GM18499 (cell line): ENCODE measurements at regions not wholly inside any gene's neighbourhood (a gene's known extent, or its start where the extent isn't known, plus 50 kb on each side); places are given as distances from the start of the nearest gene placed in this dataset.
"Not testable (repeated sequence)": the region's sequence is repeated elsewhere in the genome, so short reads cannot be mapped to it uniquely, and the experiment has no call there.

Experiments
- ATAC-seq: cut with Tn5 transposase; IDR thresholded peaks from one replicate; pipeline ENCODE4 v1.9.1; 2021; ENCODE audit warnings: moderate number of reproducible peaks; ENCODE audit not compliant: insufficient read depth, unreplicated experiment

DNA sequence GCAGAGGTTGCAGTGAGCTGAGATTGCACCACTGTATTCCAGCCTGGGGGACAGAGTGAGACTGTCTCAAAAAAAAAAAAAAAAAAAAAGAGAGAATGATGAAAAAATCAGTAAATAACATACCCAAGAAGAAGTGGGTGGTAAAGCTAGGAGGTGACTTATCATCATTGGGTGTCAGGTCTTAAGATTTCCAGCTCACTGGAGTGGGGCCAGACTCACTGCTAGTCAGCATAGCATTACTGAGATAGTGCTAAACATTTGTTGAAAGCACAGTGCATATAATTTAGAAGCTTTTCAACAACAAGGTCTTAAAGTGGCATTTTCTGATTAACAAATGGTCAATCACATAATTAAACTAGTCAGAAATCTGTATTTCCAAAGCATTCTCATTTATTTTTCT, 221.8 kb upstream of the GYPA start:
- ATAC-seq: no peak

GRCh38 chr4:144363890-144364289, 223.4 kb upstream of the GYPA start:
- no peak for ATAC-seq

DNA sequence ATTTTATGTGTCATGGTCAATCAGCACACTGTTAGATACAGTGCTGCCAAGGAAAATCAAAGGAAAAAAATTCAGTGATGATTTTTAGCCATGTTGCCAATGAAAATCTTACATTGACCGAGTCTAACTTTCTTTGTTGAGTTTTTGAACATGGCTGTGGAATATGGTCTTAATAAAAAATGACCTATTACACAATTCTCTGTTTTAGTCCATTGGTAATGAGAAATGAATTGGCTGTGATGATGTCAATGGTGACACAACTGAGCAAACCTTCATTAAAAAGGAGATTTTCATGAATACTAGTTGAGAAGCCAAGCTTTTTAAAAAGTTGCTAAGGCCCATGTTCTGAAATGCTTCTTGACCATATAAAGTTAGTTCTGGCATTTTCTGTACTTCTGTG, 225.9 kb upstream of the GYPA start:
- no peak for ATAC-seq

GRCh38 chr4:144371485-144371884, 231.0 kb upstream of the GYPA start:
- no peak for ATAC-seq

DNA sequence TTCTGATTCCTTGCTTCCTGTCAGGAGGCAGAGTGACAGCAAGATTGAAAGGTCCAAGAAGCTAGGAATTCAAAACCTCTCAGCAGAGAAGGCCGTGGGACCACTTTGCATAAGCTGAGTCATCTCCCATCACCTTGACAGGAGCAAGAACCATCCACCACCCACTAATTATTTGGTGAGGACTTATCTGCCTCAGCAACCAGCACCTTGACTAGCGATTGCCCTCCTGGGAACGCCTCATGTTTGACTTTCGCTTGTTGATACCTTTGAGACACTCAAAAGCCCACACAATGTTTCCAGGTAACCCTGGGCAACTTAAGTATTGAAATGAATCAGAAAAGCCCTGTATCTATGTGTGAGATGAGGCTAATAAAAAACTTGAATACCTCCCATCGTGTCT, 233.5 kb upstream of the GYPA start:
- ATAC-seq: peak; percentile 92

GRCh38 chr4:144376866-144377265, 236.3 kb upstream of the GYPA start:
- ATAC-seq: no peak

DNA sequence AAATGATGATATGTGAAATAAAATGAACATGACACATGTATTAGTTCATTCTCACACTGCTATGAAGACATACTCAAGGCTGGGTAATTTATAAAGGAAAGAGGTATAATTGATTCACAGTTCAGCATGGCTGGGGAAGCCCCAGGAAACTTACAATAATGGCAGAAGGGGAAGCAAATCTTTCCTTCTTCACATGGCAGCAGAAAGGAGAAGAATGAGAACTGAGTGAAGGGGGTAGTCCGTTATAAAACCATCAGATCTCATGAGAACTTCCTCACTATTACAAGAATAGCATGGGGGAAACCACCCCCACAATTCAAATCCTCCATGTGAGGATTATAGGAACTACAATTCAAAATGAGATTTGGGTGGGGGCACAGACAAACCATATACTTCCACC, 243.9 kb upstream of the GYPA start:
- ATAC-seq: no peak

DNA sequence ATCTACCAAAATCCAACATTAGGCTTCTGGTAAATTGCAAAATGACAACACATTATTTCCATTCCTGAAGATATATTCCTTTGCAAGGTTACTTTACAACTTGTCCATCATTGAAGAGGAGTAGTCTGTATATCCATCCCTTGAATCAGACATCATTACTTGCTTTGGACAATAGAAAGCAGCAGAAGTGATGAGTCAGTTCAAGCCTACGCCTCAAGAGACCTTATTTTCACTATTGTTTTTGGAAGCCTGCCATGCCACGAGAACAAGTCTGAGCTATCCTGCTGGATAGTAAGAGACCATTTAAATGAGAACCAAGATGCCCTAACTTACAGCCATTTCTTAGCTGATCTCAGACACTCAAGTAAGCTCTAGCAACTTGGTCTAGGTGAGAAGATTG, 246.0 kb upstream of the HHIP start:
- no peak for ATAC-seq

GRCh38 chr4:144402176-144402575, 243.8 kb upstream of the HHIP start:
- no peak for ATAC-seq

- ATAC-seq: no peak
These were observed 243.0 kb upstream of the HHIP start for GRCh38 chr4:144402999-144403398.

- no peak for ATAC-seq
These were observed 242.1 kb upstream of the HHIP start for GRCh38 chr4:144403893-144404292.

DNA sequence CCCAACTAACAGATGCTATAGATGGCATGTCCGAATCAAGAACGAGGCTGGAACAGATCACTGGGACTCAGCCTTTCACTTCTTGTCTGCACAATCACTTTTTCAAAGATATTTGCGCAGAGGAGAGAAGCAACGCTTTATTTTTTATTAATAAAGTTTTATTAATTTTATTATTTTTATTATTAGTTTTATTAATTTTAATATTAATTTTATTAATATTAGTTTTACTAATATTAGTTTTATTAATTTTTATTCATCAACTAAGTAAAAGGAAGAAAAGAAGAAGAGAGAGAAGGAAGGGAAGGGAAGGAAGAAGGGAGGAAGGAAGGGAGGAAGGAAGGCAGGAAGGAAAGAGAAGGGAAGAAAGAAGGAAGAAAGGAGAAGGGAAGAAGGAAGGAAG, 236.4 kb upstream of the HHIP start:
- no peak for ATAC-seq

- ATAC-seq: no peak
These were observed 235.6 kb upstream of the HHIP start for GRCh38 chr4:144410230-144410783.

DNA sequence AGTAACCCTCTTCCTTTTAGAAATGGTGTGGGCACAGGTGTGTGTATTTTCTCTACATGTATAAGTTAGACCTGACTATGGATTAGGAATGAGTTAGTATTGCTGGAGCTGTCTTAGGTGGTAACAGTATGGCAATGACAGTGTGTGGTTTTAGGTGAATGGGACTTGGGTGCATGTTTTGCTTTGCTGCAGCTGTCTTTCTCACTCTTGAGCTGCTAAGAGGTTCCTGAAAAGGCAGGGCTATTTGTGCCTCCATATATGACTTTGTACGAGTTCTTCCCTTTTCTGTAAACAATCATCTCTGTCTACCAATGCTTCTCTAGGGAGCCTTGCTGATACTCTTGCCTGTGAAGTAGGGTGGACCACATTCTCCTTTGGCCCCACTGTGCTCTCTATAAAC, 234.8 kb upstream of the HHIP start:
- no peak for ATAC-seq

- ATAC-seq: no peak
These were observed 234.3 kb upstream of the HHIP start for GRCh38 chr4:144411700-144412099.

- ATAC-seq: no peak
These were observed 224.9 kb upstream of the HHIP start for GRCh38 chr4:144421056-144421455.

GRCh38 chr4:144421839-144422565, 224.0 kb upstream of the HHIP start:
- ATAC-seq: no peak

DNA sequence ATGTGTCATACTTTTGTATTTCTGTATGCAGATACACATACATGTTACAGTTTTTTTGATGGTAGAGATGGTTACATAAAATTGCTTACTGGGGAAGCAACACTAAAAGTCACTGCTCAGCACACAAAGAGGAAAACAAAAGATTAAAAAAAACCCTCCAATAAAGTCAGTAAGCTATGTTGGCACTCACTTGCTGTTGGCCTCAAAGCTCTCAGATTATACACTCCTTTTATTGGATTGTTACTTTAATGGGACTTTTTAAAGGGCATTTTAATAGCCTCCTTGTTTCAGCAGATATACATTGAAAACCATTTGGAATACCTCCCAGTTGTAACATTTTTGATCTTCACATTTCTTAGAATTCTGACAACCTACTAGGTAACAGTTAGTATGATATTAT, 222.0 kb upstream of the HHIP start:
- ATAC-seq: no peak

DNA sequence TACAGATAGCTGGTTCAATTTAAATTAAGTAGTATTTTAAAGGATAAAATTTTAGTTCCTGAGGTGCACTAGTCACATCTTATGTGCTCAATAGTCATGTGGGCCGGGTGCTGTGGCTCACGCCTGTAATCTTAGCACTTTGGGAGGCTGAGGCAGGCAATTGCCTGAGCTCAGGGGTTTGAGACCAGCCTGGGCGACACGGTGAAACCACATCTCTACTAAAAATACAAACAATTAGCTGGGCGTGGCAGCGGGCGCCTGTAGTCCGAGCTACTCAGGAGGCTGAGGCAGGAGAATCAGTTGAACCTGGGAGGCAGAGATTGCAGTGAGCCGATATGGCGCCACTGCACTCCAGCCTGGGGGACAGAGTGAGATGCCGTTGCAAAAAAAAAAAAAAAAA, 219.9 kb upstream of the HHIP start:
- not testable (repeated sequence) for ATAC-seq

GRCh38 chr4:144442713-144443112, 203.2 kb upstream of the HHIP start:
- no peak for ATAC-seq

DNA sequence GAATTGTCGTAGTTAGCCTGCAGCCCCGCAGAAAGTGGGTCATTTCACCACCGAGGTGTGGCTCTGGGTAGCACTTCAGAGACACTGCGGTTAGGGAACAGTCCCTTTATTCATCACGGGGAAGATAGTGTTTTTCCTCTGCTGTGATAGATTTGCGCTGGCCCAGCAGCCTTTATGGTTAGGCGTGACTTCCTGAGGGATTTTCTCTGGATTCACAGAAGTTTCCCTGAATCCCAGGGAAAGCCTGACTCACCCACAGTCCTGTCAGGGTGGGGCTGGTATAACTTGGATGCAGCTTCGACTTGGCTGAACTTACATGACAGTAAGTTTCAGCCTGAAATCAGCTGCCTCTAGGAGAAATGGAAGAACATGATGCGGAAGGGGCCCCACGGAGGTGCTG, 196.3 kb upstream of the HHIP start:
- ATAC-seq: no peak

GRCh38 chr4:144450526-144450925, 195.4 kb upstream of the HHIP start:
- ATAC-seq: no peak
